B cell (primary cell): ENCODE measurements at regions not wholly inside any gene's neighbourhood (a gene's known extent, or its start where the extent isn't known, plus 50 kb on each side); places are given as distances from the start of the nearest gene placed in this dataset.

Experiments used
- ATAC-seq: fragments of 200-7000 bp; cut with Tn5 transposase; one replicate; pipeline ENCODE4 v1.10.0; 2021; ENCODE audit warnings: low read depth, mild to moderate bottlenecking, moderate number of reproducible peaks, moderate library complexity
- CTCF ChIA-PET: fragments of 350-600 bp; sonication (Branson Sonifier 250); formaldehyde crosslinking; loops from one replicate; lab custom pipeline; 2021; ENCODE audit warnings: antibody characterized with exemption, inconsistent platforms; lab: Charles Lee
- POLR2A ChIA-PET: fragments of 350-600 bp; sonication (Branson Sonifier 250); formaldehyde crosslinking; loops from one replicate; lab custom pipeline; 2021; ENCODE audit warnings: antibody characterized with exemption; lab: Charles Lee
- DNase-seq: peaks from one replicate; pipeline ENCODE4 v3.0.0; 2013
- H2AFZ ChIP-seq: 2 replicates; pipeline ENCODE4 v1.6.1; 2012; ENCODE audit warnings: mild to moderate bottlenecking, low read depth, low read length; ENCODE audit not compliant: insufficient read depth, poor library complexity, severe bottlenecking
- H3K27ac ChIP-seq, 2 donors: 1 replicate in 1 of 2; 2 replicates in 1 of 2; pipeline ENCODE4 v1.5.1; 2012 to 2013; ENCODE audit warnings: low read length in 2 of 2, mild to moderate bottlenecking in 2 of 2, moderate library complexity in 1 of 2
- H3K27me3 ChIP-seq, 4 experiments: fragments of 200-600 bp in 1 of 4; sonication (generic) in 1 of 4; replicated peaks in 1 of 4; 1 replicate in 2 of 4; 2 replicates in 2 of 4; pipeline versions ENCODE4 v1.6.1 to v1.7.0; 2013 to 2016; ENCODE audit warnings: low read length in 3 of 4, mild to moderate bottlenecking in 2 of 4, mixed read lengths in 1 of 4, moderate library complexity in 1 of 4; ENCODE audit not compliant: insufficient read depth in 4 of 4, control insufficient read depth in 3 of 4; ENCODE audit errors: control extremely low read depth in 1 of 4
- H3K36me3 ChIP-seq, 2 experiments: replicated peaks in 1 of 2; 1 replicate in 1 of 2; 2 replicates in 1 of 2; pipeline versions ENCODE4 v1.6.1 to v1.7.1; 2013; ENCODE audit warnings: low read length in 1 of 2; ENCODE audit not compliant: insufficient read depth in 2 of 2, control insufficient read depth in 1 of 2; ENCODE audit errors: control extremely low read depth in 1 of 2, extremely low read depth in 1 of 2
- H3K4me1 ChIP-seq, 2 donors: fragments of 200-600 bp in 1 of 2; sonication (generic) in 1 of 2; 1 replicate in 1 of 2; 2 replicates in 1 of 2; pipeline versions ENCODE4 v1.5.1 to v1.6.1; 2013 to 2017; ENCODE audit warnings: low read length in 2 of 2; ENCODE audit not compliant: control insufficient read depth in 2 of 2, insufficient read depth in 2 of 2
- H3K4me2 ChIP-seq: replicated peaks from 2 replicates; pipeline ENCODE3; 2012; ENCODE audit warnings: mild to moderate bottlenecking, low read depth, low read length; ENCODE audit not compliant: poor library complexity, severe bottlenecking
- H3K4me3 ChIP-seq, 5 experiments: fragments of 200-600 bp in 1 of 5; sonication (generic) in 1 of 5; 1 replicate in 3 of 5; 2 replicates in 2 of 5; pipeline versions ENCODE4 v1.5.1 to v1.7.0; 2011 to 2016; ENCODE audit warnings: low read length in 4 of 5, mild to moderate bottlenecking in 4 of 5, low read depth in 2 of 5, control low read depth in 1 of 5, moderate library complexity in 1 of 5; ENCODE audit not compliant: insufficient read depth in 1 of 5; ENCODE audit errors: control extremely low read depth in 1 of 5, extremely low read depth in 1 of 5
- H3K79me2 ChIP-seq: fragments of 200-600 bp; sonication (generic); one replicate; pipeline ENCODE4 v1.6.0; 2016; ENCODE audit warnings: low read length; ENCODE audit not compliant: control insufficient read depth, insufficient read depth
- H3K9ac ChIP-seq: fragments of 200-600 bp; sonication (generic); 2 replicates; pipeline ENCODE4 v1.6.1; 2017; ENCODE audit warnings: mild to moderate bottlenecking, low read length, moderate library complexity
- H3K9me3 ChIP-seq, 3 donors: one replicate each; pipeline versions ENCODE4 v1.6.1 to v1.7.1; 2013; ENCODE audit warnings: low read length in 2 of 3; ENCODE audit not compliant: control insufficient read depth in 2 of 3, insufficient read depth in 1 of 3; ENCODE audit errors: control extremely low read depth in 1 of 3
- H4K20me1 ChIP-seq: 2 replicates; pipeline ENCODE4 v1.6.0; 2012; ENCODE audit warnings: mild to moderate bottlenecking, low read length; ENCODE audit not compliant: insufficient read depth, control insufficient read depth, poor library complexity, severe bottlenecking
- H3K27ac Mint-ChIP-seq: one replicate; pipeline ENCODE4 v1.8.0; 2021; ENCODE audit warnings: mixed read lengths
- H3K27me3 Mint-ChIP-seq: one replicate; pipeline ENCODE4 v1.8.0; 2021; ENCODE audit warnings: mixed read lengths
- H3K4me1 Mint-ChIP-seq: one replicate; pipeline ENCODE4 v1.8.0; 2021; ENCODE audit warnings: mixed read lengths
- H3K4me3 Mint-ChIP-seq: one replicate; pipeline ENCODE4 v1.8.0; 2021; ENCODE audit warnings: mixed read lengths
- H3K9me3 Mint-ChIP-seq: one replicate; pipeline ENCODE4 v1.8.0; 2022; ENCODE audit warnings: mixed read lengths; ENCODE audit not compliant: insufficient read depth
- CTCF ChIP-seq: fragments of 200-600 bp; IDR thresholded peaks from one replicate; pipeline ENCODE4 v1.8.0; 2022; ENCODE audit warnings: antibody characterized with exemption, mild to moderate bottlenecking
- EZH2 ChIP-seq: IDR thresholded peaks from 2 replicates; pipeline ENCODE4 v1.6.1; 2012; ENCODE audit warnings: borderline replicate concordance, low read depth, mild to moderate bottlenecking, moderate library complexity, low read length; ENCODE audit not compliant: insufficient read depth, poor library complexity, severe bottlenecking
- WGBS: methylation state at CpG from one replicate; pipeline ENCODE4 v1.1.5; 2013; ENCODE audit warnings: missing lambda C conversion rate; ENCODE audit not compliant: insufficient coverage; 5-methylcytosine and 5-hydroxymethylcytosine counted together
- intact Hi-C: fragments of 100-400 bp; cut with micrococcal nuclease; formaldehyde crosslinking; loops from one replicate; pipeline ENCODE4 v1.10.0; 2022

GRCh38 chr5:155587458-155587857, 573.9 kb downstream of the KIF4B start:
- H3K27me3 ChIP-seq, result no peaks in the 10 kb centered on the region
- WGBS, result 46% methylated on average over 1 of the region's 1 CpG
- no peak overlapping the region for H3K9ac ChIP-seq
- intact Hi-C loops, result no loop called here
- ChIA-PET CTCF (interaction anchor here (0.5 kb wide), 1 partner anchor 343 kb away, joined by 3 read pairs; no protein-coding TSS in a partner anchor), POLR2A (no interaction called here)
- ATAC-seq (no peak), DNase-seq (no peak)
- Mint-ChIP-seq H3K27ac (no peak overlapping the region), H3K27me3 (no peaks in the 10 kb centered on the region), H3K9me3 (no peaks in the 10 kb centered on the region), H3K4me3 (no peak overlapping the region), H3K4me1 (no peaks in the 10 kb centered on the region)
- no peaks in the 10 kb centered on the region for H3K36me3 ChIP-seq
- no peak overlapping the region for H3K27ac ChIP-seq
- H3K4me2 ChIP-seq, result no peak overlapping the region
- no peaks in the 10 kb centered on the region for H3K4me1 ChIP-seq
- H4K20me1 ChIP-seq, result no peaks in the 10 kb centered on the region
- no peaks in the 10 kb centered on the region for H3K79me2 ChIP-seq
- TF ChIP-seq EZH2 (no peak), CTCF (no peak)
- H3K4me3 ChIP-seq, result no peak overlapping the region
- H2AFZ ChIP-seq, result no peak overlapping the region
- H3K9me3 ChIP-seq, result no peaks in the 10 kb centered on the region

DNA sequence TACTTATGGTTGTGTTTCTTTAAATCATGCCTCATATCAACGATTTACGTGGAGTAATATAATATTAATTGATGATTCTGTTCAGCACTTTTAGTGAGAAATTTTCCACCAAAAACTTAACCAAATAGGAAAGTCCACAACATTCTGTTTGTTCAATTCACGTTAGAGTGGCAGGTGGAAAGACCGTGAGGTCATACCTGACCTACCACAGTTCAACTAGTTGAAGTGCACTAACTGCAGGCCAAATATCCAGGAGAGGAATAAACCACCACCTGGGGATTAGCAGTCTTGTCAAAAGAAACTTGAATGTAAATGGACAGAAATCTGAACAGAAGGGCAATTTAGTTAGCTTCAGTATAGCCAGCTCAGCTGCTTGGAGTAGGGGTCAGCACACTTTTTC, 577.7 kb downstream of the KIF4B start:
- no peaks in the 10 kb centered on the region for H3K4me1 Mint-ChIP-seq
- Histone ChIP-seq H2AFZ (no peak overlapping the region), H3K27me3 (no peaks in the 10 kb centered on the region), H3K27ac (no peak overlapping the region), H3K36me3 (no peaks in the 10 kb centered on the region), H3K4me1 (no peaks in the 10 kb centered on the region), H3K4me2 (no peak overlapping the region), H3K9me3 (no peaks in the 10 kb centered on the region), H3K9ac (no peak overlapping the region), H3K79me2 (no peaks in the 10 kb centered on the region), H4K20me1 (no peaks in the 10 kb centered on the region), H3K4me3 (no peak overlapping the region)
- intact Hi-C loops, result no loop called here
- DNase-seq (no peak), ATAC-seq (no peak)
- H3K27ac Mint-ChIP-seq, result no peak overlapping the region
- WGBS, result no CpG with 5 or more reads among the region's 4 CpGs
- POLR2A ChIA-PET, result no interaction called here
- H3K4me3 Mint-ChIP-seq, result no peak overlapping the region
- TF ChIP-seq EZH2, result no peak
- TF ChIP-seq CTCF, result no peak
- no peaks in the 10 kb centered on the region for H3K27me3 Mint-ChIP-seq
- CTCF ChIA-PET, result no interaction called here
- H3K9me3 Mint-ChIP-seq, result no peaks in the 10 kb centered on the region
